Keratinocyte (primary cell): ENCODE measurements at regions not wholly inside any gene's neighbourhood (a gene's known extent, or its start where the extent isn't known, plus 50 kb on each side); places are given as distances from the start of the nearest gene placed in this dataset.

Source experiments
- DNase-seq: peaks from one replicate; pipeline ENCODE4 v3.0.0-alpha.2; 2011; ENCODE audit warnings: low read depth, missing footprints, low spot score
- FAIRE-seq: peaks from 2 replicates; lab custom pipeline; 2011; peaks lifted over from hg19 to GRCh38; lab: Jason Lieb, UNC
- H2AFZ ChIP-seq: 2 replicates; pipeline ENCODE4 v1.6.0; 2012; ENCODE audit warnings: low read length, control low read depth, inconsistent platforms; ENCODE audit not compliant: control insufficient read depth
- H3K27ac ChIP-seq: 2 replicates; pipeline ENCODE4 v1.5.1; 2011; ENCODE audit warnings: low read length; ENCODE audit not compliant: control insufficient read depth, insufficient read depth
- H3K27me3 ChIP-seq: 3 replicates; pipeline ENCODE4 v1.6.0; 2011; ENCODE audit warnings: low read length; ENCODE audit not compliant: control insufficient read depth, insufficient read depth; ENCODE audit errors: extremely low read depth
- H3K36me3 ChIP-seq, 2 experiments: 2 replicates in 1 of 2; 3 replicates in 1 of 2; pipeline ENCODE4 v1.5.1; 2011; ENCODE audit warnings: low read length in 2 of 2, mild to moderate bottlenecking in 1 of 2; ENCODE audit not compliant: control insufficient read depth in 2 of 2, insufficient read depth in 2 of 2; ENCODE audit errors: extremely low read depth in 1 of 2
- H3K4me1 ChIP-seq: 3 replicates; pipeline ENCODE4 v1.5.1; 2011; ENCODE audit warnings: low read length; ENCODE audit not compliant: control insufficient read depth, insufficient read depth; ENCODE audit errors: extremely low read depth
- H3K4me2 ChIP-seq: 3 replicates; pipeline ENCODE4 v1.6.0; 2011; ENCODE audit warnings: low read depth, low read length; ENCODE audit not compliant: control insufficient read depth, insufficient read depth; ENCODE audit errors: extremely low read depth
- H3K4me3 ChIP-seq, 3 experiments: fragments of 200-600 bp in 1 of 3; sonication (generic) in 1 of 3; 2 replicates in 2 of 3; 3 replicates in 1 of 3; pipeline ENCODE4 v1.5.1; 2011 to 2016; ENCODE audit warnings: low read length in 3 of 3, mild to moderate bottlenecking in 3 of 3, control low read depth in 2 of 3, inconsistent platforms in 1 of 3, low read depth in 1 of 3, mixed read lengths in 1 of 3, mixed run types in 1 of 3, moderate library complexity in 1 of 3; ENCODE audit not compliant: control insufficient read depth in 2 of 3, insufficient read depth in 2 of 3; ENCODE audit errors: extremely low read depth in 1 of 3
- H3K79me2 ChIP-seq: 2 replicates; pipeline ENCODE4 v1.6.0; 2012; ENCODE audit warnings: low read length; ENCODE audit not compliant: control insufficient read depth, insufficient read depth
- H3K9ac ChIP-seq: 3 replicates; pipeline ENCODE4 v1.6.0; 2011; ENCODE audit warnings: low read length; ENCODE audit not compliant: control insufficient read depth, insufficient read depth; ENCODE audit errors: extremely low read depth
- H3K9me1 ChIP-seq: 3 replicates; pipeline ENCODE4 v1.6.0; 2011; ENCODE audit warnings: low read length; ENCODE audit not compliant: control insufficient read depth, insufficient read depth; ENCODE audit errors: extremely low read depth
- H3K9me3 ChIP-seq: 2 replicates; pipeline ENCODE4 v1.5.1; 2012; ENCODE audit warnings: low read depth, low read length; ENCODE audit not compliant: control insufficient read depth
- H4K20me1 ChIP-seq: 3 replicates; pipeline ENCODE4 v1.6.0; 2011; ENCODE audit warnings: low read length; ENCODE audit not compliant: control insufficient read depth, insufficient read depth; ENCODE audit errors: extremely low read depth
- CTCF ChIP-seq, 3 experiments: IDR thresholded peaks in 1 of 3; conservative IDR thresholded peaks in 1 of 3; optimal IDR thresholded peaks in 1 of 3; 2 replicates in 2 of 3; 3 replicates in 1 of 3; pipeline versions ENCODE3 to v1.5.1; 2011; ENCODE audit warnings: low read length in 3 of 3, mild to moderate bottlenecking in 3 of 3, moderate library complexity in 2 of 3, control low read depth in 1 of 3, inconsistent platforms in 1 of 3; ENCODE audit not compliant: insufficient read depth in 2 of 3; ENCODE audit errors: extremely low read depth in 1 of 3
- EZH2 ChIP-seq: IDR thresholded peaks from one replicate; pipeline ENCODE4 v1.6.1; 2012; ENCODE audit warnings: inconsistent platforms, mild to moderate bottlenecking, low read length, moderate library complexity
- dilution Hi-C: fragments of 300-500 bp; cut with MboI; formaldehyde crosslinking; loops from one replicate; pipeline ENCODE4 v1.7.0; 2020; ENCODE audit warnings: low sequenced_read_pairs; ENCODE audit not compliant: extremely low pct_ligation_motif_present

- no peak overlapping the region for H3K9ac ChIP-seq
- no peak overlapping the region for H3K4me2 ChIP-seq
- dilution Hi-C loops = no loop called here
- H3K9me3 ChIP-seq = no peaks in the 10 kb centered on the region
- no peaks in the 10 kb centered on the region for H3K9me1 ChIP-seq
- no peak for DNase-seq
- no peaks in the 10 kb centered on the region for H3K27me3 ChIP-seq
- H3K36me3 ChIP-seq = no peaks in the 10 kb centered on the region
- H4K20me1 ChIP-seq = no peaks in the 10 kb centered on the region
- no peak overlapping the region for H2AFZ ChIP-seq
- FAIRE-seq = no peak
- H3K4me1 ChIP-seq = peaks cover 2% of the 10 kb centered on the region
- no peak overlapping the region for H3K4me3 ChIP-seq
- TF ChIP-seq EZH2 = no peak
- TF ChIP-seq CTCF (optimal IDR thresholded peaks at IDR 0.05 in 1 of 3, IDR thresholded peaks at IDR 0.05 in 1 of 3, conservative IDR thresholded peaks at IDR 0.05 in 1 of 3; ENCODE audit: extremely low read depth in 1 of 3, insufficient read depth in 2 of 3, low read length in 3 of 3) = no peak
- no peaks in the 10 kb centered on the region for H3K79me2 ChIP-seq
- H3K27ac ChIP-seq = no peak overlapping the region
Observed at GRCh38 chr13:43988302-43988701, 108.6 kb downstream of the LACC1 start.

DNA sequence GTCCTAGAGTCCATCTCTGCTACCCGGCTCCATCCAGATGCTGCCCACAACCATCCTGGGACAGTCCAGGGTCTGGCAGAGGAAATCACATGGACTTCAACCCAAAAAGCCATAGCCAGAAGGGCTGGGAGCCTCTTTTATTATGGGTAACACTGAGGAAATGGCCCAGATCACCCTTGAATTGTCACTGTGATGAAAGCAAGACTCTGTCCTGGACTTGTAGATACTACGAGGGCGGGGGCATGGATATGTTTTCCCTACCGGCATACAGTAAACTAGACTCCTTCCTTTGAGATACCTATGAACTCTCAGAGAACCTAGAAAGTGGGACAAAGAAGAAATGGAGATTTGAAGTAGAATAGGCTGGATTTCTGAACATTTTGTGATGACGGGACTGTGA is 110.3 kb downstream of the LACC1 start:
- Histone ChIP-seq H3K27ac (no peak overlapping the region), H3K27me3 (no peaks in the 10 kb centered on the region), H3K4me3 (no peak overlapping the region), H4K20me1 (no peaks in the 10 kb centered on the region), H3K9me3 (no peaks in the 10 kb centered on the region), H2AFZ (no peak overlapping the region), H3K36me3 (no peaks in the 10 kb centered on the region), H3K79me2 (no peaks in the 10 kb centered on the region), H3K9ac (no peak overlapping the region), H3K4me1 (peaks cover 2% of the 10 kb centered on the region), H3K9me1 (no peaks in the 10 kb centered on the region), H3K4me2 (no peak overlapping the region)
- FAIRE-seq (no peak), DNase-seq (no peak)
- dilution Hi-C loops = no loop called here
- TF ChIP-seq CTCF (optimal IDR thresholded peaks at IDR 0.05 in 1 of 3, IDR thresholded peaks at IDR 0.05 in 1 of 3, conservative IDR thresholded peaks at IDR 0.05 in 1 of 3; ENCODE audit: extremely low read depth in 1 of 3, insufficient read depth in 2 of 3, low read length in 3 of 3) = no peak
- no peak for TF ChIP-seq EZH2
